Activated B cell treated with CpG ODN at 0.5 μM for 24 hours (primary cell): ENCODE measurements at regions not wholly inside any gene's neighbourhood (a gene's known extent, or its start where the extent isn't known, plus 50 kb on each side); places are given as distances from the start of the nearest gene placed in this dataset.
"Not testable (repeated sequence)": the region's sequence is repeated elsewhere in the genome, so short reads cannot be mapped to it uniquely, and the experiment has no call there.

Experiments used
- ATAC-seq: fragments of 200-7000 bp; cut with Tn5 transposase; one replicate; pipeline ENCODE4 v1.10.0; 2021; ENCODE audit warnings: low read depth, mild to moderate bottlenecking, moderate library complexity
- CTCF ChIA-PET: fragments of 350-600 bp; sonication (Branson Sonifier 250); formaldehyde crosslinking; loops from one replicate; lab custom pipeline; 2021; ENCODE audit warnings: antibody characterized with exemption; lab: Charles Lee
- POLR2A ChIA-PET: fragments of 350-600 bp; sonication (Branson Sonifier 250); formaldehyde crosslinking; loops from one replicate; lab custom pipeline; 2021; ENCODE audit warnings: antibody characterized with exemption; lab: Charles Lee
- DNase-seq: peaks from one replicate; pipeline ENCODE4 v3.0.0; 2022
- H3K27ac Mint-ChIP-seq: one replicate; pipeline ENCODE4 v1.8.0; 2020; ENCODE audit warnings: mixed read lengths
- H3K27me3 Mint-ChIP-seq: one replicate; pipeline ENCODE4 v1.8.0; 2021; ENCODE audit warnings: mixed read lengths
- H3K36me3 Mint-ChIP-seq: one replicate; pipeline ENCODE4 v1.8.0; 2021; ENCODE audit warnings: low read depth, mixed read lengths
- H3K4me1 Mint-ChIP-seq: one replicate; pipeline ENCODE4 v1.8.0; 2021; ENCODE audit warnings: mixed read lengths
- H3K4me3 Mint-ChIP-seq: one replicate; pipeline ENCODE4 v1.8.0; 2020; ENCODE audit warnings: mild to moderate bottlenecking, mixed read lengths
- H3K9me3 Mint-ChIP-seq: one replicate; pipeline ENCODE4 v1.8.0; 2020; ENCODE audit warnings: mixed read lengths
- intact Hi-C: fragments of 100-400 bp; cut with micrococcal nuclease; formaldehyde crosslinking; loops from one replicate; pipeline ENCODE4 v1.15.1; 2024
- TF ChIP-seq, protein P1 (sequence below): fragments of 200-600 bp; IDR thresholded peaks from one replicate; pipeline ENCODE4 v1.8.0; 2022; ENCODE audit warnings: antibody characterized with exemption, mild to moderate bottlenecking

DNA sequence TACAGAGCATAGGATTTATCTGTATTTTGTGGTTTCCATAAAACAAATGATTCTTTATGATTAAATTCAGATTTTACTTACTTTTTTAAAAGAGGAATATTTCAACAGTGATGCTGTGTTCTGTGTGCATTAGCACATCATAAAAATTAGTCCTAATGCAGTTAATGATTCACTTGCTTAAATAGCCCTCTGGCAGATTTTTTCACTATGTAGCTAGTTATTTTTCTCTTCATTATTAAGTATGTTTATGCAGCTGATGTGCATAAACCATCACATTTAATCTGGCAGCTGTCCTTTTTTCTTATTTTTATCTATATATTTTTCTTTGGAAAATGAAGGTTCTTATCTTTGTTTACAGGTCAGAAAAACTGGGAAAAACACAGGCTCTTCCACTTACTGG is 127.2 kb downstream of the ZNF486 start:
- DNase-seq (no peak), ATAC-seq (no peak)
- Mint-ChIP-seq H3K9me3 (peaks cover 2% of the 10 kb centered on the region), H3K4me3 (no peak overlapping the region), H3K27ac (no peak overlapping the region), H3K36me3 (no peaks in the 10 kb centered on the region), H3K4me1 (no peaks in the 10 kb centered on the region), H3K27me3 (no peaks in the 10 kb centered on the region)
- POLR2A ChIA-PET = no interaction called here
- intact Hi-C loops = no loop called here
- TF ChIP-seq, protein P1, sequence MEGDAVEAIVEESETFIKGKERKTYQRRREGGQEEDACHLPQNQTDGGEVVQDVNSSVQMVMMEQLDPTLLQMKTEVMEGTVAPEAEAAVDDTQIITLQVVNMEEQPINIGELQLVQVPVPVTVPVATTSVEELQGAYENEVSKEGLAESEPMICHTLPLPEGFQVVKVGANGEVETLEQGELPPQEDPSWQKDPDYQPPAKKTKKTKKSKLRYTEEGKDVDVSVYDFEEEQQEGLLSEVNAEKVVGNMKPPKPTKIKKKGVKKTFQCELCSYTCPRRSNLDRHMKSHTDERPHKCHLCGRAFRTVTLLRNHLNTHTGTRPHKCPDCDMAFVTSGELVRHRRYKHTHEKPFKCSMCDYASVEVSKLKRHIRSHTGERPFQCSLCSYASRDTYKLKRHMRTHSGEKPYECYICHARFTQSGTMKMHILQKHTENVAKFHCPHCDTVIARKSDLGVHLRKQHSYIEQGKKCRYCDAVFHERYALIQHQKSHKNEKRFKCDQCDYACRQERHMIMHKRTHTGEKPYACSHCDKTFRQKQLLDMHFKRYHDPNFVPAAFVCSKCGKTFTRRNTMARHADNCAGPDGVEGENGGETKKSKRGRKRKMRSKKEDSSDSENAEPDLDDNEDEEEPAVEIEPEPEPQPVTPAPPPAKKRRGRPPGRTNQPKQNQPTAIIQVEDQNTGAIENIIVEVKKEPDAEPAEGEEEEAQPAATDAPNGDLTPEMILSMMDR = no peak
- CTCF ChIA-PET = no interaction called here

DNA sequence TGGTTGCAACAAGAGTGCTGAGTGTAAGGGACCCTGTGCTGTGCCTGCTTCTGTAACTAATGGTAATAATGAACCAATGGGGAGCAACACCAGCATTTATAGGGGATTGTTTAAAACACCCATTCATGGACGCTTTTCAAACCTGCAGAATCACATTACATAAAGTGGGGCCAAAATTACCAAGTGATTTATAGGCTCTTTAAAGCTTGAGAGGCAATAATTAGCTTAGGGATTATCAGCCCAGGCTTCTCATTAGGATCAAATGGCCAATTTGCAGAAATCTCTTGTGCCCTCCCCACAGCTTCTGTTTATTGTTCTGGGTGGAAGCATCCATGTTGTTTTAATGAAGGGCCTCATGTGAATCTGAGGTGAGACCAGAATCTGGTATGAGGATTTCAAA is 125.5 kb downstream of the ZNF486 start:
- DNase-seq, ATAC-seq, CTCF ChIA-PET, H3K4me1 Mint-ChIP-seq, H3K27ac Mint-ChIP-seq, H3K4me3 Mint-ChIP-seq, H3K9me3 Mint-ChIP-seq, POLR2A ChIA-PET, H3K36me3 Mint-ChIP-seq, H3K27me3 Mint-ChIP-seq, intact Hi-C loops: not testable (repeated sequence)

DNA sequence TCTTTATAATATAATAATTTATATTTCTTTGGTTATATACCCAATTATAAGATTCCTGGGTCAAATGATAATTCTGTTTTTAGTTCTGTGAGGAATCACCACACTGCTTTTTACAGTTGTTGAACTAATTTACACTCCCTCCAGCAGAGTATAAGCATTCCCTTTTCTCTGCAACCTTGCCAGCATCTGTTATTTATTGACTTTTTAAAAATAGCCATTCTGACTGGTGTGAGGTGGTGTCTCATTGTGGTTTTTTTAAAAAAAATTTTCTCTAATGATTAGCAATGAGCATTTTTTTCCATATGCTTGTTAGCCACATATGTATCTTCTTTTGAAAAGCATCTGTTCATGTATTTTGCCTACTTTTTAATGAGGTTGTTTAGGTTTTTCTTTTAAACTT is 122.2 kb downstream of the ZNF486 start:
- no peaks in the 10 kb centered on the region for H3K27me3 Mint-ChIP-seq
- H3K4me3 Mint-ChIP-seq = no peak overlapping the region
- DNase-seq (no peak), ATAC-seq (no peak)
- no peaks in the 10 kb centered on the region for H3K36me3 Mint-ChIP-seq
- ChIA-PET CTCF (no interaction called here), POLR2A (no interaction called here)
- H3K9me3 Mint-ChIP-seq = no peaks in the 10 kb centered on the region
- intact Hi-C loops = no loop called here
- no peak overlapping the region for H3K27ac Mint-ChIP-seq
- TF ChIP-seq, protein P1 = no peak
- H3K4me1 Mint-ChIP-seq = no peaks in the 10 kb centered on the region

DNA sequence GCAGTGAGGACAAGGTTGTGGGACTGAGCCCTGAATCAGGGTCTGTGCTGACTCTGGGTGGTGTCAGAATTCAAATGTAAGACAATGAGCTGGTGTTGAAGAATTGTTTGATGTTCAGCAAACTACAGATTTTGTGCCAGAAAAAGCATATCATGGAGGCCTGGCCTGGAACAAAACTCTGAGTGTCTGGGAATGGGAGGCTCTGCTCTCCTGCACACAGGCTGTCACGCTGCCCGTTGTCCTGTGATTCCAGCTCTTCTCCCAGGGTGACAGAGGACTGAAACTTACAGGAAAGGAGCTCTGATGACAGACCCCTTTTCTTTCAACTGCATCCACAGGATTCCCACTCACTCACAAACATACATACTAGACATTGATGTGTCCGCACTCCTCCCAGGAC is 120.1 kb downstream of the ZNF486 start:
- H3K27ac Mint-ChIP-seq = no peak overlapping the region
- ATAC-seq = no peak
- H3K9me3 Mint-ChIP-seq = no peaks in the 10 kb centered on the region

DNA sequence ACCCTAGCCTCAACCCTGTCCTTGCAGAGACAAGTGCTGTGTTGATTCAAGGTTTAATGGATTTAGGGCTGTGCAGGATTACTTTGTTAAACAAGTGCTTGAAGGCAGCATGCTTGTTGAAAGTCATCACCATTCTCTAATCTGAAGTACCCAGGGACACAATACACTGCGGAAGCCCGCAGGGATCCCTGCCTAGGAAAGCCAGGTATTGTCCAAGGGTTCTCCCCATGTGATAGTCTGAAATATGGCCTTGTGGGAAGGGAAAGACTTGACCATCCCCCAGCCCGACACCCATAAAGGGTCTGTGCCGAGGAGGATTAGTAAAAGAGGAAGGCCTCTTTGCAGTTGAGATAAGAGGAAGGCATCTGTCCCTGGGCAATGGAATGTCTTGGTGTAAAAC is 118.9 kb downstream of the ZNF486 start:
- ATAC-seq, CTCF ChIA-PET, H3K4me3 Mint-ChIP-seq: not testable (repeated sequence)

More for the DNA sequence above, 120.1 kb downstream of the ZNF486 start:
- H3K27me3 Mint-ChIP-seq = no peaks in the 10 kb centered on the region
- CTCF ChIA-PET = no interaction called here
- H3K4me3 Mint-ChIP-seq = no peak overlapping the region
- TF ChIP-seq, protein P1 = no peak
- POLR2A ChIA-PET = no interaction called here
- intact Hi-C loops = no loop called here
- H3K4me1 Mint-ChIP-seq = no peaks in the 10 kb centered on the region
- no peaks in the 10 kb centered on the region for H3K36me3 Mint-ChIP-seq
- DNase-seq = no peak

DNA sequence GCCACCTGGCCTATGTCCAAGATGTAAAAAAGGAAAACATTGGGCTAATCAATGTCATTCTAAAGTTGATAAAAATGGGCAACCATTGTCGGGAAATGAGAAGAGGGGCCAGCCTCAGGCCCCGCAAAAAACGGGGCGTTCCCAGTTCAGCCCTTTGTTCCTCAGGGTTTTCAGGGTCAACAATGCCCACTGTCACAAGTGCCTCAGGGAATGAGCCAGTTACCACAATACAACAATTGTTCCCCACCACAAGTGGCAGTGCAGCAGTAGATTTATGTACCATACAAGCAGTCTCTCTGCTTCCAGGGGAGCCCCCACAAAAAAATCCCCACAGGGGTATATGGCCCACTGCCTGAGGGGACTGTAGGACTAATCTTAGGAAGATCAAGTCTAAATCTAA is 112.5 kb downstream of the ZNF486 start:
- TF ChIP-seq, protein P1 = no peak
- ChIA-PET POLR2A (no interaction called here), CTCF (interaction anchor here (4.1 kb wide), 1 partner anchor 281 kb away, joined by 26 read pairs; no protein-coding TSS in a partner anchor)
- ATAC-seq (no peak), DNase-seq (no peak)
- no peaks in the 10 kb centered on the region for H3K36me3 Mint-ChIP-seq
- no peaks in the 10 kb centered on the region for H3K27me3 Mint-ChIP-seq
- no peak overlapping the region for H3K27ac Mint-ChIP-seq
- H3K4me1 Mint-ChIP-seq = peaks cover 18% of the 10 kb centered on the region
- intact Hi-C loops = loop anchor here (2.0 kb wide), 1 partner anchor 747 kb away; no protein-coding TSS in a partner anchor
- H3K9me3 Mint-ChIP-seq = no peaks in the 10 kb centered on the region
- H3K4me3 Mint-ChIP-seq = no peak overlapping the region

More for the DNA sequence above, 118.9 kb downstream of the ZNF486 start:
- intact Hi-C loops, H3K27ac Mint-ChIP-seq, H3K27me3 Mint-ChIP-seq, H3K4me1 Mint-ChIP-seq, H3K36me3 Mint-ChIP-seq, POLR2A ChIA-PET, H3K9me3 Mint-ChIP-seq, DNase-seq: not testable (repeated sequence)
